HG02571 (cell line): ENCODE measurements at regions not wholly inside any gene's neighbourhood (a gene's known extent, or its start where the extent isn't known, plus 50 kb on each side); places are given as distances from the start of the nearest gene placed in this dataset.

Experiments
- ATAC-seq: cut with Tn5 transposase; IDR thresholded peaks from one replicate; pipeline ENCODE4 v1.9.1; 2021; ENCODE audit warnings: mild to moderate bottlenecking, moderate library complexity; ENCODE audit not compliant: unreplicated experiment

DNA sequence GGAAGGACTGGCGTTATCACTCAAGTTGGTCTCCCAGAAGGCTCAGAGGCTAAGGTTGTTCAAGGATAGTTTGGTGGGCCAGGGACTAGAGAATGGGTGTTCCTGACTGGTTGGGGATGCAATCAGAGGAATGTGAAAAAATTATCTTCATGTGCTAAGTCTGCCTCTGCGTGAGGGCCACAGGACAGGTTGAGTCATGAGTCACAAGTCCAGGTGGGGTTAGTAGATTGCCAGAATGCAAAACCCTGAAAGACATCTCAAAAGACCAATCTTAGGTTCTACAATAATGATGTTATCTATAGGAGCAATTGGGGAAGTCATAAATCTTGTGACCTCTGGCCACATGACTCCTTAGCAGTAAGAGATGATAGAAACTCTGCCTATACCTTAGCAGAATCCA is 220.1 kb upstream of the EEA1 start:
- no peak for ATAC-seq

DNA sequence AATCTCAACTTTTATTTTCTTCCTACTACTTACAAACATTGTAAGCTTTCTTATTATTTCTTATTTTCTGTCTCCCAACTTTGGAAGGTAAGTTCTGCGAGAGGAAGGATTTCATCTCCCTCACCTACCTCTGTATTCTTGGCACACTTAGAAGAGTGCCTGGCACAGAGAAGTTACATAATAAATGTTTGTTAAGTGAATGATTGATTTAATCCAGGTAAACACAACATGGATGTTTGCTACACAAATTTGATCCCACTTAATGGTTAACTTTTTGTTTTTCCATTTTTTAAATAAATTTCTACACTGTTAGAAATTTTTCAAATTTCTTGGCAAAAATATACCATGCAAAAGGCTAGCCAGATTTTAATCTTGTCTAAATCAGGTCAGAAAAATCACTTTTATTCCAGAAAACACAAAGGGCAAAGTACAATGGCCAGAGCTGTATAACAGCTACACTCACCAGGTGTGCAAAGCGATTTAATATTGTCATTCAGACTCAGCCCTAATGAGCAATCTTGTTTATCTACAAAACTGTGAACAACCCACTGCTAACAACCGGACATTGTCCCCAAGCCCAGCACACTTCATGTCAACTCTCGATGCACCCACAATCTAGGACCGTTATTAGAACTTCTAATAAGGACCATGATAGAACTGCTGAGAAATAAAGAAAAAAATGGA is 222.1 kb upstream of the EEA1 start:
- ATAC-seq = no peak

DNA sequence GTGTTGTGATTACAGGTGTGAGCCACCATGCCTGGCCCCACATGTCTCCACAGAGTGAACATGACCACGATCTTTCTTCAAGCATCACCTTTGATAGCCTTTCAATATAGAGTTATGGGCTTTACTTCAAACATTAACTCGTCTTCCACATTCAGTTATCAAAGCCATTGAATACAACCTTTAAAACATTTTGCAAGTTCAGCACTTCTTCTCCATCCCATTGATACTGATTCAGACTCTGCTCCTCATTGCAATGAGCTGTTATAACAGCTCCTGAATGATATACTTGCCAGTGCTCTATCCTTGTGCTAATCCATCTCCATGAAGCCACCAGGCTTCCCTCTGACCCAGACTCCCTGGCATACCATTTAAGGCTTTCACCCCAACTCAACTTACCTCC is 223.5 kb upstream of the EEA1 start:
- ATAC-seq = no peak

DNA sequence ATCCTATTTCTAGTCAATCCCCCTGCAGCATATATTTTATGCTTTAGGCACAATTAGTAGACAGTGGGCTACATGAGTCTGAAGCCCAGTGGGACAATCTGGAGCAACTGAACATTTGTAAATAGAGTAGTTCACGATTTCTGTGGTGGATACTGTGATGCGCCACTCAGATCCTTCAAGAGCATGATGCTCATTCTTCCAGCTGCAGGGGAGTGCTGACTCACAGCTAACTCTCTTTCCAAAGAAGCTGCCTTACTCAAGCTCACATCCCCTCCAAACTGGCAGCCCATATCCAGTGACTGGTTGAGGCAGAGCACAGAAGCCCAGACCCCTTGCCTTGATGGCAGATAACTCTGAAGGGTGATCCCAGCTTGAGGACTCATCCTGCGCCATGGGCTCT is 224.2 kb upstream of the EEA1 start:
- no peak for ATAC-seq

DNA sequence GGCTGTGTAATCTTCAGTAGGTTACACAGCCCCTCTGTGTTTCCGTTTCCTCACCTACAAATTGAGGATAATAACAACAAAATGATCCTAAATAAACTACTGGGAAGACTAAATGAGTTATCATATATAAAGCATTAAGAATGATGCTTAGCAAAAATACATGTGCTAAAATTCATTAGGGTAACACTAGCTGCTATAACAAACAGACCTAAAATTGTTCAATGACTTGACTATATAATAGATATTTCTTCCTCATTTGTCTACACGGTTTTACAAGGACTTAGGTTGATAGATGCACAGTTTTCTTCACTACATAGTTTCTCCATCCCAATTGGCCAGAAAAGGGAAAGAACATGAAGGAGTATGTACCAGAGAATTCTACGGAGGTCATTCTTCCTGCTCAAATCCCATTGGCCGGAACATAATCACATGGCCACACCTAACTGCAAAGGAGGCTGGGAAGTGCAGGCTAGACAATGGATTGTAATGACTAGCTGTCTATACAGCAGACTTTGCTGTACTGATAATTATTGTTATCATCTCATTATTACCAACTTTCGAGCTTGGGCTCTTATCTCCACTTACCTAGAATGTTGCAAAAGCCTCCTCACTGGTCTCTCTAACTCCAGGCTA is 223.5 kb upstream of the NUDT4 start:
- no peak for ATAC-seq

DNA sequence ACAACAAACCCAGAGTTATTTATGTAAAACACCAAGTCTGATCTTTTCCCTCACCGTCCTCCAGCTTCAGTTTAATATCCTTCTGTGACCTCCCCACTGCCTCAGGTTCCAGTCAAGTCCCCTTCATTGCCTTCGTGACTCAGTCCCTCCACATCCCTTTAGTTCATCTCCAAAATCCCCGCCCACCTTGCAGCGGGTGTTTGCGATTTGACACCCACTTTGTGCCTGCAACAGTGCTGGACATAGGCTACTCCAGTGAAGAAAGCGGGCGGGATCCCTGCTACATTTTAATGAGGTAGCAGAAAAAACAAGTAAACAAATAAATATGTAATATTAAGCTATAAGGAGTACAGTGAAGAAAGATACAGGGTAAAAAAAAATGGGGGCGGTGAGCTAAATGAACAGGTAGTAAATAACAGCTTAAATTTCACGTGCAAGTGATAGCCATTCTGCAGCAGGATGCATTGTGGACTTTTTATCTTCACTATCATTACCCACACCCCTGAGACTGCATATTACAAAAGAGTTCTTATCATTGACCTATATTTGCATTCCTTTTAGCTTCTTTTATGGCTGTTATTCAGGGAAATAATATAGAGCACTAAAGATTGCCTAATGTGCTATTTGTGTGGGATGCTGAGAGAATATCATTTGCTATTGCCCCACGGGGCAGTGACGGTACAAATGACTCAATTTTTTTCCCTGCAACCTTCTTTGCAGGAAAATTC is 222.8 kb upstream of the NUDT4 start:
- no peak for ATAC-seq

DNA sequence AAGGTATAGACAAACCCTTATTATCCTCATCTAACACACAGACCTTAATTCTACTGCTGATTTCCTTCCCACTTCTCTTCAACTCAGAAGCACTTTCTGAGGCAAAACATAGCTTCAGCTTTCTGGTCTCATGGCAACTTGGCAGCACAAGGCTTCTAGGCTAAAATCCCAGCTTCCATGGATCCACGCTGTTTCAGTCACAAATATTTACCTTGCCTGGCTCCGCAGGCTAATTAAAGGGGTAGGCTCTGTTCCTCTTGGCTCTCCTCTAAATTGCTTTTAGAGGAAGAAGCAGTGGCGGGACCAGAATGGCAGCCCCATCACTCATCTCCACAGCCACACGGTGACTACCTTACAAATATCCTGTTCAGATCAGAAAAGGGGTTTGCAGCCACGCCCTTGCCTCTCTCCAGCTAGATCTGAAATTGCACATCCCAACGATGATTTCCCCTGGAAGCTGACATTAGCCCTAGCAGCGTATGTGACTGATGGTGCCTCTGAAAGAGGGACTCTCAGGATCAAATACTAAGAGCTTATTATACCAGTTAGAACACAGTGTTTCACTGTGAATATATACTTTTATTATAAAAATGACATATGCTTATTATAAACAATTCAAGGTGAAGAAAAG is 221.5 kb upstream of the NUDT4 start:
- no peak for ATAC-seq

DNA sequence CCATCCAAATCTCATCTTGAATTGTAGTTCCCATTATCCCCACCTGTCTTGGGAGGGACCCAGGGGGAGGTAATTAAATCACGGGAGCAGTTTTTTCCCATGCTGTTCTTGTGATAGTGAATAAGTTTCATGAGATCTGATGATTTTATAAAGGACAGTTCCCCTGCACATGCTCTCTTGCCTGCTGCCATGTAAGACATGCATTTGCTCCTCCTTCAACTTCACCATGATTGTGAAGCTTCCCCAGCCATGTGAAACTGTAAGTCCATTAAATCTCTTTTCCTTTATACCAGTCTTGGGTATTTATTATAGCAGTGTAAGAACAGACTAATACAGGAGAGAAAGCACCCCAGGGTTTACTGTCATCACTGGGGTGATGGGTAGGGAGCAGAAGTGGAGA is 220.4 kb upstream of the NUDT4 start:
- ATAC-seq = no peak

DNA sequence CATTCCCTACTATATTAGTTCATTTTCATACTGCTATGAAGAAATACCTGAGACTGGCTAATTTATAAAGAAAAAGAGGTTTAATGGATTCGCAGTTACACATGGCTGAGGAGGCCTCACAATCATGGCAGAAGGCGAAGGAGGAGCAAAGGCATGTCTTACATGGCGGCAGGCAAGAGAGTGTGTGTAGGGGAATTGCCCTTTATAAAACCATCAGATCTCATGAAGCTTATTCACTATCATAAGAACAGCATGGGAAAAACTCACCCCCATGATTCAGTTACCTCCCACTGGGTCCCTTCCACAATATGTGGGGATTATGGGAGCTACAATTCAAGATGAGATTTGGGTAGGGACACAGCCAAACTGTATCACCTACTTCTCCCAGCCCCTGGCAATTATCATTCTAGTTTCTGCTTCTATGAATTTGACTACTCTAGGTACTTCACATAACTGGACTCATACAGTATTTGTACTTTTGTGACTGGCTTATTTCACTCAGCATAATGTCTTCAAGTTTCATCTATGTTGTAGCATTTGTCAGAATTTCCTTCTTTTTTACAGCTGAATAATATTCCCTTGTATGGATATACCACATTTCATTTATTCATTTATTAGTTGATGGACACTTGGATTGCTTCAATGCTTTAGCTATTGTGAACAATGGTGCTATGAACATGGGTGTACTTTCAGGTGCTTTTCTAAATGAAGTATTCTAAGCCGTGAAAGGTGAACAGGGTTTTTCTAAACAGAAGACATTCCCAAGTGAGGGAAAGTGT is 219.5 kb upstream of the NUDT4 start:
- no peak for ATAC-seq

DNA sequence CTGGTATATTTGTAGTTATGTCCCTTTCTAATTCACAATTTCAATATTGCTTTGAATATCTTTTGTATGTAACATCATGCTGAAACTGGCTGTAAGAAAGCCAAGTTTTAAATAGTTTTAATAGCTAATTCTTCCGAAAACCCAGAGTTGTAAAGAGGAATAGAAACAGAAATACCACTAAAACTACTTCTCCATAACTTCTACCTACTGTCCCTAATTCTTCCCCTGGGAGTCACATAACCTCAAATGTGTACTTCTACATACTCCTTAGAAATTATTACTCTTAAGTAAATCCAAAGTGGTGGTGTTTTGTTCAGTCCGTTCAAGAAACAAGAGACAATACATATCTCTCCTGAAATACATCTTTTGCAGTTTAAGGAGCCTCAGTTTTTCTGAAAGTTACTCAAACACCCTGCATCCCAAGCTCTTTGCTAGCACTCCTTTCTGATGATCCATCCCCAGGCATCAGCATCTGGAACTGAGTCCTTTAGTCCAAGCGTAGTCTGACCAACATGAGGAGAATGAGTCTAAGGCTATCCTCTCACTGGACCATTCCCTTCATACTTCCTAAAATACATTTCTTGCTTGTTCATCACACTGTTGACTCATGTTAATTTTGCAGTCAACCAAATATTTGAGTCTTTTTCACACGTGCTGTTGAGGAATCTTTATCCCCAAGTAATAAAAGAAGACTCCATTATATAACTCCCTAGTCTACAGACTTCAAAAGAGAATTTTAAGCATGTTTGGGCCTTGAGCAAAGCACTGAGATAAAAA is 214.3 kb upstream of the NUDT4 start:
- no peak for ATAC-seq

DNA sequence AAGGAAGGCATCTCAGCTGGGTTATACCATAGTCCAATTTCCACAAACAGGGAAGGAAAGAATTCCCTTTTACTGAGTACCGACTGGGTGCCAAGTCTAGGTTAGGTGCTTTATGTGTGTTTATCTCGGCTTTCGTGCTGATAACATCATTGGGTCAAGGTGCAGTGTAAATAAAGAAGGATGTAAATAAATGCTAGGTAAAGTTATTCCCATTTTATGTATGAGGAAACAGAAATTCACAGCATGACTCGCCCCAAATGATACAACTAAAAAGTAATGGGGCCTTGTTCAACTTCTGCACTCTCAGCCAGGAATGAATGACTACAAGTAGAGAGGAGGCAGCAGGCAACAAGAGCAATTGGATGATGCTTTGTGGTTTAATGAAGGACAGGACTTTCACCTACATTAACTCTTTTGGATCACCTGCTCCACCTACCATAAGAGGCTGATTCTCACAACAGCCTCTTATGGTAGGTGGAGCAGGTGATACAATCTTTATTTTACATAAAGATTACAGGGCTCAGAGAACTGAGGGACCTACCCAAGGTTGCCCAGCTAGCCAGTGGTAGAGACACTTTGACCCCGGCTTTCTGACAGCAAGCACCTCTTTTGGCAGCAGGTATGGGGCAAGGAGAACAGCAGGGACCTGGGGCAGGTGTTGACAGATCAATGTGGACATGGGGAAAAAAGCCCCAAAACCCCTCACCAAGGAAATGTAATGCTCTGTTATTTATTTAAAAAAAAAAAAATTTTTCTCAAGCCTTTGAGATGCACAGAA is 213.4 kb upstream of the NUDT4 start:
- no peak for ATAC-seq

DNA sequence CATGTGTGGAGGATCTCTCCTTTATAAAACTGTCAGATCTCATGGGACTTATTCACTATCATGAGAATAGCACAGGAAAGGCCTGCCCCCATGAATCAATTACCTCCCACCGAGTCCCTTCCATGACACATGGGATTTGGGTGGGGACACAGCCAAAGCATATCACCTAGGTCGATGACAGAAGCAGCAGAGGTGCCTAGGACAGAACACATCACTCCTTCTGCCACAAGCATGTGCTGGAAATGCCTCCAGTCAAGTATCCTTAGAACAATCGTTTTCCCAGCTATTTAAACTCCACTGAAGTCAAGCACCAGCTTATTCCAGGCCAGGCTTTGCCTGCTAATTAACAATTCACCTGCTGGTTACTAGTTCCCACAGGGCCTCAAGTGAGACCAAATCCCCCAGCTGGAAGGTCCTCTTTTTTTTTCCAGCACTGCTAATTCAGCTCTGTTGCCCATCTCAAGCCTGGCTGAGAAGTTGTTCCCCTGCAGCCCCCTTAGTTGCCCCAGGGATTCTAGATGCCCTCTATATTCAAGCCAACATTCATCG is 212.3 kb upstream of the NUDT4 start:
- no peak for ATAC-seq

DNA sequence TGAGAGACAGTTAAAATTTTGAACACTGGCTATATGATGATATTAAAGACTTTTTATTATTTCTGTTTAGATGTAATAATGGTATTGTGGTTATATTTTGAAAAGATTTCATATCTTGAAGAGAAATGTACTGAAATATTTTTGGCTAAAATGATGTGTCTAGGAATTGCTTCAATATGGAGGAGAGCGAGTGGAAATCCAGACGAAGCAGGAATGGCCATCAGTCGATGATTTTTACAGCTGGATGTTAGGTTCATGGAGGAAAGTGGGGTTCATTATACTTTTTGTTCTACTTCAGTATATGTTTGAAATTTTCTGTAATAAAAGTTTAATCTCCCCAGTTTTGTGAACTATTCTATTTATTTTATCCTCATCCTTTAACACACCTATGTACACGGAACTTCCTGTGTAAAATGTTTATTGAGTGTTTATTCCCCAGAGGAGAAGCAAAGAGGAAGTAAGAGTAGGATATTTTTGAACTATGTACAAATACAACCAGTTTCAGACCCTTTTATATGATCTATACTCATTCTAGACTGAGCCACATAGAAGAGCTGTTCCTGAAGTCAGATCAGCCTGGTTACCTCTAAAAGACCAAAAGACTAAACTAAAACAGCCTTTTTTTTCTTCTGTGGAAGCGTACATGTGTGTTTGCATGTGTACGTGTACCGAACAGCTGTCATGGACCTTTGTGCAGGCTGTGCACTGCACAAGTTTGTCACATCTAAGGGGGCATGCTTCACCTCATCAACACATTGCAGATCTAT is 211.0 kb upstream of the NUDT4 start:
- peak; percentile 53 for ATAC-seq

DNA sequence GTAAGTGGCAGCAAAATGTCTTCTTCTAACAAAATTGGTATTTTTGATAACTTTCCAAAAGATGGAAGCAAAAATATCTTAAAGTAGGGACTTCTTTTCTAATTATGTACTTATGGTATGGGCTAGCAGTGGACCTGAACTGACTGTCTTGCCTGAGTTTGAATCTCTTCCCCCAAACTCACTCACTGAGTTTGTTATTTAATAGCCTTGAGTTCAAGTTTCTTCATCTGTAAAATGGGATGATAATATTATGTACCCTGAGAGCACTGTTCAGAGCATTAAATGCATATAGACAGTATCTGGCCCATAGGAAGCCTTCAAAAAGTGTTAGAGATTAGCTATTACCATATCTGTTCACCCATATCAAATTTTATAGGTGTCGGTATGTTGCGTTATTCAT is 210.4 kb upstream of the NUDT4 start:
- ATAC-seq = no peak

DNA sequence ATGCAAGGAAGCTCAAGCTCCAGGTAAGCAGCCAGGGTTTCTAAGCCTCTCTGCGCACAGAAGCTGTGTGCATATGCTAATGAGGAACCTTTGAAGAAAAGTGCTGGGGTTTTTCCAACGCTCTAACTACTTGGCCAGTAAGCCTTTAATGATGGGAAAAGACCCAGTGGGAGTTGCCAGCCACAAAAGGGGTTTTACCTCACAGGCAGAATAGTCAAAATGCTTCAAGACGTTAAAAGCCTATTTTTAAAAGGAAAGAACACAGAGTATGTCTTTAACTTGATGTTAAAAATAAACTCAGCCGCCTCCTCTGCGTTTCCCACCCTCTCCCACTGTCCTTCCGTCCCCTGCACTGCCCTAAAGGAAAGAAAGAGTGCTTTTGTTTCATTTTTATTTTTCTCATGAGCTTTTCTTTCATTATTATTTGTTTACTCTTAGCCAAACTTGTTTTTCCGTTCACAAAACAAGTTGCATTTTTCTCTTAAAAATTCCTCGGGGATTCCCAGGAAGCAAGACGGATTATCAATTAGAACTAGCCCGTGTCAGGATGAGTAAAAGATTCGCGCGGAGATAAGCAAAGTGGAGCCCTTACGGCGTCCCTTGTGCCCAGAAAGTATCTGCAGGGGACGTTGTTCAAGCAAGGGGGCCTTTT is 209.8 kb upstream of the NUDT4 start:
- peak; percentile 65 for ATAC-seq

DNA sequence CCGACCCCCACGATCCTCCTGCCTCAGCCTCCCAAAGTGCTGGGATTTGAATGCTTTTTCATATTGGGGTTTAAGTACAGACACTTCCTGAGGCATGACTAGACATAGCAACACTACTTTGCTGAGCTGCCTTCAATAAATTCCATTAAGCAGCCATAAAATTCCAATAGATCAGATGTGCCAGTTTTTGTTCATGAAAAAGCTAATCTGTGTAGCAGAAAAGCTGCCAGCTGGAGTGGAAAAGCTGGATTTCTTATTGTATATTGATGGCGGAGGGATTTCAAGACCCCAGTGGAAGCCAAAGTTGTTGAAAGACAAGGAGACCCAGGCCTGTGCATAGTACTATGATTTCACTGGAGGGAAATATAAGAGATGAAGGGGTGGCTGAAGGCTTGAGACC is 209.0 kb upstream of the NUDT4 start:
- no peak for ATAC-seq

DNA sequence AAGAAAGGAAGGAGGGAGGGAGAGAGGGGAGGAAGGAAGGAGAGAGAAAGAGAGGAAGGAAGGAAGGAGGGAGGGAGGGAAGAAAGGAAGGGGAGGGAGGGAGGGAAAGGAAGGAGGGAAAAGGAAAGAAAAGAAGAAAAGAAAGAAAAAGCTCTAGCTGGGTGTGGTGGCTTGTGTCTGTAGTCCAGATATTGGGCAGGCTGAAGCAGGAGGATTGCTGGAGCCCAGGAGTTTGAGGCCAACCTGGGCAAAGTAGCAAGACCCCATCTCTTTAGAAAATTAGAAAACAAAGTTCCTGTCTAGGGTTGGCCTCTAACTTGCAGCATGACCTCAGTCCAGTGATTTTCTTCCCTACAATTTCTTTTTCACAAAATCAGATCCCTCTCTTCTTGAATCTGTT is 208.2 kb upstream of the NUDT4 start:
- no peak for ATAC-seq

DNA sequence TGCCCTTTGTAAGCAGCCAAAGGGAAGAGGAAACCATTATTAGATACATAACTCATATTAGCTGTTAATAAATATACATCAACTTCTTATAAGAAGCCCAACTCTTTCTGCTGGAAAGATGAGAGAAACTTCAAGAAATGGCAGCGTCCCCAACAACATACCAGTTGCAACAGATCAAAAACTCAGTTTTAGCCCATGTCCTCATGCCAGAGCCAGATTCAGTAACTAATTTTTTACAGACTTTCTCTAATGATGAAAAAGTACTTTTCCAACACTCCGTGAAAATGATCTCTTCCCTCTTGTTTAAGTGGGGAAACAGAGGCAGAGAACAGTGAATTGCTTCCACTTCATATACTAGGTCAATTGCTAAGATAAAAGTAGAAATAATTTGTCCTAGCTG is 206.8 kb upstream of the NUDT4 start:
- no peak for ATAC-seq
